ENCODE measurements at regions not wholly inside any gene's neighbourhood (a gene's known extent, or its start where the extent isn't known, plus 50 kb on each side); places are given as distances from the start of the nearest gene placed in this dataset.

DNA sequence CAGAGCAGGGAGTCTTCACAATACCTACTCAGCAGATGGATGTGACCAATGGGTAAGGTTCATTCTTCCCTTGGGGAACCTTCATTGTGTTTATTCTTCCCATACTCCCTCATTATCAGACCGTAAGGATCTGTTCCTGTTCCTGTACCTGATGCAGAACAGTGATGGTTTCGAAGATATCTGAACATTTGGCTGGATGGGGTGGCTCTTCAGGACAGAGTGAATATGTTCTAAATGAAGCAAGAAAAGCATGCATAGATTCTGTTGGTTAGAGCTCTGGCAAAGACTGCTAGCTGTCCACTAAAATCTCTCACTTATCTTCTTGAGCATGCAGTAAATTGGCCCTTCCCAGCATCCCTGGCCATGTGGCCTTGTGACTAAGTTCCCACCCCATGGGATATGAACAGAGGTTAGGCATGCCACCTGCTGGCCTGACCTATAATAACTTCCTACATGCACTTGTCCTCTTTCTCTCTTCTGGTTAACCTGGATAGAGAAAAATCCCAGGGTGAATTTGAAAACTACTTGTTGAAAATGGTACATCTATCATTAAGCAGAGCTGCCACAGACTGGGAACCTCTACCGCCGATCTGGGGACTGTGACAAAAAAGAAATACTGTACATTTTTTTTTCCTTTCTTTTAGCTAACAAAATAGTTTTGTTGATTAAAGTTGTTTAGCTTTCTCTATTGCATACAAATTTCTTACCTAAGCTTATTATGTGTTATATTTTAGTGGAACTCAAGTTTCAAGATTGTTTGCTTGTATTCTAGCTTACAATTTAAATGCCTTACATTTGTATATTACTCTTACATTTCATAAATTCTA is 60.0 kb upstream of the BANK1 start:
- TF ChIP-seq, protein P1, sequence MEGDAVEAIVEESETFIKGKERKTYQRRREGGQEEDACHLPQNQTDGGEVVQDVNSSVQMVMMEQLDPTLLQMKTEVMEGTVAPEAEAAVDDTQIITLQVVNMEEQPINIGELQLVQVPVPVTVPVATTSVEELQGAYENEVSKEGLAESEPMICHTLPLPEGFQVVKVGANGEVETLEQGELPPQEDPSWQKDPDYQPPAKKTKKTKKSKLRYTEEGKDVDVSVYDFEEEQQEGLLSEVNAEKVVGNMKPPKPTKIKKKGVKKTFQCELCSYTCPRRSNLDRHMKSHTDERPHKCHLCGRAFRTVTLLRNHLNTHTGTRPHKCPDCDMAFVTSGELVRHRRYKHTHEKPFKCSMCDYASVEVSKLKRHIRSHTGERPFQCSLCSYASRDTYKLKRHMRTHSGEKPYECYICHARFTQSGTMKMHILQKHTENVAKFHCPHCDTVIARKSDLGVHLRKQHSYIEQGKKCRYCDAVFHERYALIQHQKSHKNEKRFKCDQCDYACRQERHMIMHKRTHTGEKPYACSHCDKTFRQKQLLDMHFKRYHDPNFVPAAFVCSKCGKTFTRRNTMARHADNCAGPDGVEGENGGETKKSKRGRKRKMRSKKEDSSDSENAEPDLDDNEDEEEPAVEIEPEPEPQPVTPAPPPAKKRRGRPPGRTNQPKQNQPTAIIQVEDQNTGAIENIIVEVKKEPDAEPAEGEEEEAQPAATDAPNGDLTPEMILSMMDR (conservative IDR thresholded peaks at IDR 0.05; ENCODE audit: low read depth, low read length) = peak; percentile 81
- TF ChIP-seq EZH2 (IDR thresholded peaks at IDR 0.05; ENCODE audit: low read length, unreplicated experiment) = no peak

Measured in PC-3 (cell line).